GM23338 (cell line): ENCODE measurements at regions not wholly inside any gene's neighbourhood (a gene's known extent, or its start where the extent isn't known, plus 50 kb on each side); places are given as distances from the start of the nearest gene placed in this dataset.
A peak's percentile ranks its signal among the peaks of the same experiment; 100 is the strongest.

ENCODE experiments used
- ATAC-seq: fragments of 200-7000 bp; cut with Tn5 transposase; 3 replicates; pipeline ENCODE4 v1.9.1; 2020
- DNase-seq: peaks from one replicate; pipeline ENCODE4 v3.0.0-alpha.2; 2015; ENCODE audit warnings: low spot score
- H2AFZ ChIP-seq: fragments of 200-600 bp; sonication (generic); 2 replicates; pipeline ENCODE4 v1.8.0; 2016; ENCODE audit warnings: antibody characterized with exemption, mild to moderate bottlenecking, moderate library complexity
- H3F3A ChIP-seq: fragments of 200-600 bp; sonication (generic); replicated peaks from 2 replicates; pipeline ENCODE4 v1.8.0; 2017; ENCODE audit warnings: antibody characterized with exemption, mixed run types, low read depth
- H3K27ac ChIP-seq: fragments of 200-600 bp; sonication (generic); 2 replicates; pipeline ENCODE4 v1.6.1; 2016; ENCODE audit warnings: low read depth
- H3K27me3 ChIP-seq: fragments of 200-600 bp; sonication (generic); 2 replicates; pipeline ENCODE4 v1.8.0; 2016; ENCODE audit warnings: mild to moderate bottlenecking, mixed run types, moderate library complexity; ENCODE audit not compliant: insufficient read depth
- H3K36me3 ChIP-seq: fragments of 200-600 bp; sonication (generic); 2 replicates; pipeline ENCODE4 v1.8.0; 2016; ENCODE audit warnings: mild to moderate bottlenecking; ENCODE audit not compliant: insufficient read depth
- H3K4me1 ChIP-seq: fragments of 200-600 bp; sonication (generic); 2 replicates; pipeline ENCODE4 v1.8.0; 2016; ENCODE audit warnings: mild to moderate bottlenecking, moderate library complexity; ENCODE audit not compliant: insufficient read depth
- H3K4me2 ChIP-seq: fragments of 200-600 bp; sonication (generic); 2 replicates; pipeline ENCODE4 v1.7.1; 2017; ENCODE audit warnings: mixed run types
- H3K4me3 ChIP-seq: fragments of 200-600 bp; sonication (generic); 2 replicates; pipeline ENCODE4 v1.6.1; 2016; ENCODE audit warnings: mixed run types
- H3K79me2 ChIP-seq: fragments of 200-600 bp; sonication (generic); replicated peaks from 2 replicates; pipeline ENCODE4 v1.8.0; 2017; ENCODE audit warnings: mild to moderate bottlenecking; ENCODE audit not compliant: insufficient read depth
- H3K9me2 ChIP-seq: fragments of 200-600 bp; sonication (generic); 2 replicates; pipeline ENCODE4 v1.8.0; 2017; ENCODE audit not compliant: insufficient read depth
- H4K20me1 ChIP-seq: fragments of 200-600 bp; sonication (generic); replicated peaks from 2 replicates; pipeline ENCODE4 v1.8.0; 2017; ENCODE audit warnings: mild to moderate bottlenecking; ENCODE audit not compliant: insufficient read depth
- H3K27ac Mint-ChIP-seq: 2 replicates; pipeline ENCODE4 v1.8.0; 2020; ENCODE audit warnings: inconsistent platforms, mild to moderate bottlenecking, moderate library complexity, mixed read lengths
- H3K27me3 Mint-ChIP-seq: 3 replicates; pipeline ENCODE4 v1.8.0; 2022; ENCODE audit warnings: low read depth, mild to moderate bottlenecking, moderate library complexity, mixed read lengths, inconsistent platforms; ENCODE audit not compliant: insufficient read depth, poor library complexity
- H3K36me3 Mint-ChIP-seq: 3 replicates; pipeline ENCODE4 v1.8.0; 2021; ENCODE audit warnings: low read depth, mild to moderate bottlenecking, inconsistent platforms, moderate library complexity, mixed read lengths
- H3K4me1 Mint-ChIP-seq: 3 replicates; pipeline ENCODE4 v1.8.0; 2020; ENCODE audit warnings: mild to moderate bottlenecking, inconsistent platforms, mixed read lengths
- H3K4me3 Mint-ChIP-seq: 3 replicates; pipeline ENCODE4 v1.8.0; 2021; ENCODE audit warnings: moderate library complexity, mild to moderate bottlenecking, inconsistent platforms, mixed read lengths
- H3K9me3 Mint-ChIP-seq: 3 replicates; pipeline ENCODE4 v1.8.0; 2020; ENCODE audit warnings: moderate library complexity, mild to moderate bottlenecking, inconsistent platforms, mixed read lengths
- CREB1 ChIP-seq: fragments of 250-450 bp; sonication (Bioruptor Pico); IDR thresholded peaks from 2 replicates; pipeline ENCODE4 v1.5.0; 2020; ENCODE audit warnings: low read depth, mild to moderate bottlenecking, moderate library complexity
- EZH2 ChIP-seq: fragments of 200-600 bp; sonication (generic); IDR thresholded peaks from one replicate; pipeline ENCODE4 v1.8.0; 2017; ENCODE audit warnings: antibody characterized with exemption, mild to moderate bottlenecking, low read depth; ENCODE audit not compliant: unreplicated experiment
- EZH2phosphoT487 ChIP-seq: fragments of 200-600 bp; sonication (generic); IDR thresholded peaks from one replicate; pipeline ENCODE4 v1.8.1; 2018; ENCODE audit warnings: antibody characterized with exemption; ENCODE audit not compliant: unreplicated experiment
- JUNB ChIP-seq: IDR thresholded peaks from one replicate; pipeline ENCODE4 v1.6.1; 2016; ENCODE audit warnings: antibody characterized with exemption; ENCODE audit not compliant: unreplicated experiment
- NANOG ChIP-seq: IDR thresholded peaks from 2 replicates; pipeline ENCODE4 v1.6.1; 2016; ENCODE audit warnings: antibody characterized with exemption, borderline replicate concordance
- POLR2AphosphoS5 ChIP-seq: IDR thresholded peaks from 2 replicates; pipeline ENCODE4 v1.6.1; 2016; ENCODE audit warnings: antibody characterized with exemption, low read depth
- STAT1 ChIP-seq: IDR thresholded peaks from one replicate; pipeline ENCODE4 v1.6.1; 2016; ENCODE audit warnings: antibody characterized with exemption; ENCODE audit not compliant: unreplicated experiment
- ZNF114 ChIP-seq: fragments of 250-450 bp; sonication (Bioruptor Pico); IDR thresholded peaks from 2 replicates; pipeline ENCODE4 v1.5.0; 2020; ENCODE audit warnings: mild to moderate bottlenecking, moderate library complexity
- ZNF331 ChIP-seq: fragments of 250-450 bp; sonication (Bioruptor Pico); IDR thresholded peaks from 2 replicates; pipeline ENCODE4 v1.5.0; 2020; ENCODE audit warnings: low read depth, mild to moderate bottlenecking, moderate library complexity
- ZNF462 ChIP-seq: fragments of 250-450 bp; sonication (Bioruptor Pico); IDR thresholded peaks from 2 replicates; pipeline ENCODE4 v1.5.0; 2020; ENCODE audit warnings: mild to moderate bottlenecking, moderate library complexity
- TF ChIP-seq, protein P1 (sequence below), 2 experiments: fragments of 200-600 bp in 1 of 2; sonication (generic) in 1 of 2; conservative IDR thresholded peaks; 2 replicates each; pipeline versions ENCODE4 v1.5.1 to v1.6.1; 2016 to 2017; ENCODE audit warnings: antibody characterized with exemption in 2 of 2, low read depth in 2 of 2, mild to moderate bottlenecking in 2 of 2, moderate library complexity in 1 of 2
- TF ChIP-seq, protein P2 (sequence below): IDR thresholded peaks from one replicate; pipeline ENCODE4 v1.6.1; 2018; ENCODE audit warnings: antibody characterized with exemption; ENCODE audit not compliant: unreplicated experiment
- TF ChIP-seq, protein P3 (sequence below): IDR thresholded peaks from 2 replicates; pipeline ENCODE4 v1.6.1; 2016; ENCODE audit warnings: antibody characterized with exemption

DNA sequence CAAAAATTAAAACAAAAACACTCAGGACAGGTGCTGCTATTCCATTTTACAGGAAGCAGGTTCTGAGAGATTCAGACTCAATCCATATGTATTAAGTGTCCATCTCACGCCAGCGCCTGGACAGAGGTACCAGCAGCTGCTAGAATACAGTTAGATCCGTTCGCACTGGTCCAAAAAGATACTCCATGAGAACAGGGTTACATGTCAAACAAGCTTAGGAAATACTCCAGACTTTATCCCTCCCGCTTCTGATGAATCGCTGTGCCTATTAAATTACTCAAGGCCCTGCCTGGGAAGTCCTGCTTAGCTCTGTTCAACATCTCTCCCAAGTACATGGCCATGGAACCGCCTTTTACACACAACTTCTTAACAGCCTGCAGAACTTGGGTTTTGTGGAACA is 50.2 kb upstream of the SLC35C1 start:
- Histone ChIP-seq H3K4me1 (peaks cover 14% of the 10 kb centered on the region; the same call in 1 of the 2 replicates), H3K27me3 (no peaks in the 10 kb centered on the region), H3K9me2 (no peaks in the 10 kb centered on the region), H2AFZ (peak overlapping the region; percentile 59; the same call in 1 of the 2 replicates), H3K27ac (no peak overlapping the region), H3K36me3 (no peaks in the 10 kb centered on the region), H4K20me1 (no peaks in the 10 kb centered on the region), H3K79me2 (no peaks in the 10 kb centered on the region), H3K4me3 (no peak overlapping the region), H3K4me2 (no peak overlapping the region), H3F3A (0 out of 2 replicates have a peak, but pooled peaks cover 3% of the 10 kb centered on the region)
- DNase-seq: no peak
- H3K4me1 Mint-ChIP-seq: peaks cover 55% of the 10 kb centered on the region
- peaks cover 7% of the 10 kb centered on the region for H3K27me3 Mint-ChIP-seq
- H3K4me3 Mint-ChIP-seq: no peak overlapping the region
- TF ChIP-seq EZH2 (no peak), ZNF331 (CRISPR knock-in tag) (no peak), ZNF114 (CRISPR knock-in tag) (no peak), ZNF462 (CRISPR knock-in tag) (no peak), JUNB (no peak), EZH2phosphoT487 (no peak), CREB1 (CRISPR knock-in tag) (no peak), NANOG (no peak), POLR2AphosphoS5 (no peak), STAT1 (no peak)
- TF ChIP-seq, protein P1, sequence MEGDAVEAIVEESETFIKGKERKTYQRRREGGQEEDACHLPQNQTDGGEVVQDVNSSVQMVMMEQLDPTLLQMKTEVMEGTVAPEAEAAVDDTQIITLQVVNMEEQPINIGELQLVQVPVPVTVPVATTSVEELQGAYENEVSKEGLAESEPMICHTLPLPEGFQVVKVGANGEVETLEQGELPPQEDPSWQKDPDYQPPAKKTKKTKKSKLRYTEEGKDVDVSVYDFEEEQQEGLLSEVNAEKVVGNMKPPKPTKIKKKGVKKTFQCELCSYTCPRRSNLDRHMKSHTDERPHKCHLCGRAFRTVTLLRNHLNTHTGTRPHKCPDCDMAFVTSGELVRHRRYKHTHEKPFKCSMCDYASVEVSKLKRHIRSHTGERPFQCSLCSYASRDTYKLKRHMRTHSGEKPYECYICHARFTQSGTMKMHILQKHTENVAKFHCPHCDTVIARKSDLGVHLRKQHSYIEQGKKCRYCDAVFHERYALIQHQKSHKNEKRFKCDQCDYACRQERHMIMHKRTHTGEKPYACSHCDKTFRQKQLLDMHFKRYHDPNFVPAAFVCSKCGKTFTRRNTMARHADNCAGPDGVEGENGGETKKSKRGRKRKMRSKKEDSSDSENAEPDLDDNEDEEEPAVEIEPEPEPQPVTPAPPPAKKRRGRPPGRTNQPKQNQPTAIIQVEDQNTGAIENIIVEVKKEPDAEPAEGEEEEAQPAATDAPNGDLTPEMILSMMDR (conservative IDR thresholded peaks at IDR 0.05; ENCODE audit: low read depth in 2 of 2): no peak
- TF ChIP-seq, protein P2, sequence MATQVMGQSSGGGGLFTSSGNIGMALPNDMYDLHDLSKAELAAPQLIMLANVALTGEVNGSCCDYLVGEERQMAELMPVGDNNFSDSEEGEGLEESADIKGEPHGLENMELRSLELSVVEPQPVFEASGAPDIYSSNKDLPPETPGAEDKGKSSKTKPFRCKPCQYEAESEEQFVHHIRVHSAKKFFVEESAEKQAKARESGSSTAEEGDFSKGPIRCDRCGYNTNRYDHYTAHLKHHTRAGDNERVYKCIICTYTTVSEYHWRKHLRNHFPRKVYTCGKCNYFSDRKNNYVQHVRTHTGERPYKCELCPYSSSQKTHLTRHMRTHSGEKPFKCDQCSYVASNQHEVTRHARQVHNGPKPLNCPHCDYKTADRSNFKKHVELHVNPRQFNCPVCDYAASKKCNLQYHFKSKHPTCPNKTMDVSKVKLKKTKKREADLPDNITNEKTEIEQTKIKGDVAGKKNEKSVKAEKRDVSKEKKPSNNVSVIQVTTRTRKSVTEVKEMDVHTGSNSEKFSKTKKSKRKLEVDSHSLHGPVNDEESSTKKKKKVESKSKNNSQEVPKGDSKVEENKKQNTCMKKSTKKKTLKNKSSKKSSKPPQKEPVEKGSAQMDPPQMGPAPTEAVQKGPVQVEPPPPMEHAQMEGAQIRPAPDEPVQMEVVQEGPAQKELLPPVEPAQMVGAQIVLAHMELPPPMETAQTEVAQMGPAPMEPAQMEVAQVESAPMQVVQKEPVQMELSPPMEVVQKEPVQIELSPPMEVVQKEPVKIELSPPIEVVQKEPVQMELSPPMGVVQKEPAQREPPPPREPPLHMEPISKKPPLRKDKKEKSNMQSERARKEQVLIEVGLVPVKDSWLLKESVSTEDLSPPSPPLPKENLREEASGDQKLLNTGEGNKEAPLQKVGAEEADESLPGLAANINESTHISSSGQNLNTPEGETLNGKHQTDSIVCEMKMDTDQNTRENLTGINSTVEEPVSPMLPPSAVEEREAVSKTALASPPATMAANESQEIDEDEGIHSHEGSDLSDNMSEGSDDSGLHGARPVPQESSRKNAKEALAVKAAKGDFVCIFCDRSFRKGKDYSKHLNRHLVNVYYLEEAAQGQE: no peak
- TF ChIP-seq, protein P3, sequence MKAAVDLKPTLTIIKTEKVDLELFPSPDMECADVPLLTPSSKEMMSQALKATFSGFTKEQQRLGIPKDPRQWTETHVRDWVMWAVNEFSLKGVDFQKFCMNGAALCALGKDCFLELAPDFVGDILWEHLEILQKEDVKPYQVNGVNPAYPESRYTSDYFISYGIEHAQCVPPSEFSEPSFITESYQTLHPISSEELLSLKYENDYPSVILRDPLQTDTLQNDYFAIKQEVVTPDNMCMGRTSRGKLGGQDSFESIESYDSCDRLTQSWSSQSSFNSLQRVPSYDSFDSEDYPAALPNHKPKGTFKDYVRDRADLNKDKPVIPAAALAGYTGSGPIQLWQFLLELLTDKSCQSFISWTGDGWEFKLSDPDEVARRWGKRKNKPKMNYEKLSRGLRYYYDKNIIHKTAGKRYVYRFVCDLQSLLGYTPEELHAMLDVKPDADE: no peak
- H3K9me3 Mint-ChIP-seq: no peaks in the 10 kb centered on the region; the same call in 2 of the 3 replicates
- H3K27ac Mint-ChIP-seq: no peak overlapping the region
- no peaks in the 10 kb centered on the region for H3K36me3 Mint-ChIP-seq
- ATAC-seq: no peak
